ENCODE measurements at regions not wholly inside any gene's neighbourhood (a gene's known extent, or its start where the extent isn't known, plus 50 kb on each side); places are given as distances from the start of the nearest gene placed in this dataset.

GRCh38 chr6:139812939-139813338 lies 438.5 kb upstream of the CITED2 start:
- TF ChIP-seq CTCF (IDR thresholded peaks at IDR 0.05) (no peak), POLR2A (IDR thresholded peaks at IDR 0.05) (no peak)

Measured in Peyer's patch (tissue), 4 donors.